Lung (tissue), 11 donors: ENCODE measurements at regions not wholly inside any gene's neighbourhood (a gene's known extent, or its start where the extent isn't known, plus 50 kb on each side); places are given as distances from the start of the nearest gene placed in this dataset.

ENCODE experiments used
- ATAC-seq: fragments of 200-7000 bp; cut with Tn5 transposase; one replicate; pipeline ENCODE4 v1.9.1; 2020; ENCODE audit warnings: moderate number of reproducible peaks; ENCODE audit not compliant: insufficient read depth, low FRiP score
- DNase-seq, 3 donors: peaks; one replicate each; pipeline ENCODE4 v3.0.0-alpha.2; 2013 to 2017
- H3K27ac ChIP-seq, 2 donors: one replicate each; pipeline ENCODE4 v1.5.1; 2013; ENCODE audit warnings: mild to moderate bottlenecking in 2 of 2, moderate library complexity in 2 of 2, control low read depth in 1 of 2, inconsistent platforms in 1 of 2, low read depth in 1 of 2, low read length in 1 of 2
- H3K27me3 ChIP-seq, 3 donors: one replicate each; pipeline ENCODE4 v1.5.1; 2013; ENCODE audit warnings: low read length in 2 of 3; ENCODE audit not compliant: control insufficient read depth in 3 of 3, insufficient read depth in 3 of 3
- H3K36me3 ChIP-seq, 4 donors: one replicate each; pipeline ENCODE4 v1.5.1; 2013; ENCODE audit warnings: low read length in 4 of 4, mild to moderate bottlenecking in 1 of 4, moderate library complexity in 1 of 4; ENCODE audit not compliant: control insufficient read depth in 4 of 4, insufficient read depth in 4 of 4
- H3K4me1 ChIP-seq, 5 donors: one replicate each; pipeline ENCODE4 v1.5.1; 2013; ENCODE audit warnings: low read length in 5 of 5, mild to moderate bottlenecking in 2 of 5, moderate library complexity in 1 of 5; ENCODE audit not compliant: control insufficient read depth in 5 of 5, insufficient read depth in 5 of 5
- H3K4me3 ChIP-seq: one replicate; pipeline ENCODE4 v1.5.1; 2013; ENCODE audit warnings: mild to moderate bottlenecking, control low read depth, moderate library complexity
- H3K9ac ChIP-seq, 2 donors: one replicate each; pipeline ENCODE4 v1.5.1; 2013; ENCODE audit warnings: low read length in 2 of 2, control low read depth in 1 of 2; ENCODE audit not compliant: insufficient read depth in 1 of 2
- H3K9me3 ChIP-seq, 4 donors: one replicate each; pipeline ENCODE4 v1.5.1; 2013; ENCODE audit warnings: low read length in 3 of 4, mild to moderate bottlenecking in 1 of 4, moderate library complexity in 1 of 4; ENCODE audit not compliant: control insufficient read depth in 4 of 4, insufficient read depth in 3 of 4
- WGBS, 2 donors: extraction: QIAGEN DNeasy Blood & Tissue Kit; methylation state at CpG; one replicate each; pipeline ENCODE4 v1.1.7; 2013; 5-methylcytosine and 5-hydroxymethylcytosine counted together
- TF ChIP-seq, protein P1 (sequence below): IDR thresholded peaks from 2 replicates; pipeline ENCODE4 v1.5.1; 2012; ENCODE audit warnings: mild to moderate bottlenecking; ENCODE audit errors: control extremely low read depth, extremely low read depth
- donor health status: control.
- donor health status: control.
- donor health status: Bipolar disorder and iron deficiency.
- donor health status: healthy.
- donor health status: DM: yes; HTN: yes; CAD: no.

DNA sequence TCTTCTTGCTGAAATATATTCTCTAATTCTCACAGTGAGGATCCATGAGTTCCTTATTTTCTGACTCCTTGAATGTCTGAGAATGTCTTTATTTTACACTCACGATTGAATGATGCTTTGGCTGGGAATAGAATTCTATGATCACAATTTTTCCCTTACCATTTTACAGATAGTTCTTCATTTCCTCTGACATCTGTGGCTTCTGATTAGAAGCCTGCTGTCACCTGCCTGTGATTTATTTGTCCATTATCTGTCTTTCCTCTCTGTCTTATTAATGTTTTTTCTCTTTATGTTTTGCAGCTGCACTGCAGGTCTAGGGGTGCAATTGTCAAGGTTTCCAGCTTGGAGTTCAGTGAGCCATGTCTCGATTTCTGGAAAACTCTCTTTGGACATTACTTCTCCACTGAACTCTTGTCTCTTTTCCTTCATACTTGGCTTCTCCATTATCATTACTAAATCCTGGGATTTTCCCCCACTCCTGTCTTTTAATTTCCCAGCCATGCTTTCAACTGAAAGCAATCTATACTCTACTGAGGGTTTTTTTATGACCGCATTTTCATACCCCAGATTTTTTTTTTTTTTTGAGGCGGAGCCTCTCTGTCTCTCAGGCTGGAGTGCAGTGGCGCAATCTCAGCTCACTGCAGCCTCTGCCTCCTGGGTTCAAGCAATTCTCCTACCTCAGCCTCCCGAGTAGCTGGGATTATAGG is 85.8 kb upstream of the PRNP start:
- no peak overlapping the region for H3K9ac ChIP-seq

DNA sequence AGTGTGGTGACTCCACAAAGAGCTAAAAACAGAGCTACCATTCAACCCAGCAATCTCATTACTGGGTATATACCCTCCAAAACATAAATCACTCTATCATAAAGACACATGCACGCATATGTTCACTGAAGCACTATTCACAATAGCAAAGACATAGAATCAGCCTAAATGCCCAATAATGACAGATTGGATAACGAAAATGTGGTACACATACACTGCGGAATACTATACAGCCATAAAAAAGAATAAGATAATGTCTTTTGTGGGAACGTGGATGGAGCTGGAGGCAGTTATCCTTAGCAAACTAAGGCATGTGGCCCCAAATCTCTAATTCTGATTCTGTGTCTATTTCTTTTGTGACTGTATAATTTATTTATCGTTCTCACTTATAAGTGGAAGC is 89.0 kb upstream of the PRNP start:
- Histone ChIP-seq H3K27me3 (peaks cover 0 to 6% (median 0%) of the 10 kb centered on the region in 3 donors), H3K9me3 (no peaks in the 10 kb centered on the region), H3K4me1 (peaks cover 0 to 8% (median 4%) of the 10 kb centered on the region in 5 donors), H3K9ac (no peak overlapping the region), H3K27ac (no peak overlapping the region), H3K36me3 (no peaks in the 10 kb centered on the region), H3K4me3 (no peak overlapping the region)
- 91 to 96% methylated on average over 5 of the region's 5 CpGs for WGBS, 2 donors
- TF ChIP-seq, protein P1, sequence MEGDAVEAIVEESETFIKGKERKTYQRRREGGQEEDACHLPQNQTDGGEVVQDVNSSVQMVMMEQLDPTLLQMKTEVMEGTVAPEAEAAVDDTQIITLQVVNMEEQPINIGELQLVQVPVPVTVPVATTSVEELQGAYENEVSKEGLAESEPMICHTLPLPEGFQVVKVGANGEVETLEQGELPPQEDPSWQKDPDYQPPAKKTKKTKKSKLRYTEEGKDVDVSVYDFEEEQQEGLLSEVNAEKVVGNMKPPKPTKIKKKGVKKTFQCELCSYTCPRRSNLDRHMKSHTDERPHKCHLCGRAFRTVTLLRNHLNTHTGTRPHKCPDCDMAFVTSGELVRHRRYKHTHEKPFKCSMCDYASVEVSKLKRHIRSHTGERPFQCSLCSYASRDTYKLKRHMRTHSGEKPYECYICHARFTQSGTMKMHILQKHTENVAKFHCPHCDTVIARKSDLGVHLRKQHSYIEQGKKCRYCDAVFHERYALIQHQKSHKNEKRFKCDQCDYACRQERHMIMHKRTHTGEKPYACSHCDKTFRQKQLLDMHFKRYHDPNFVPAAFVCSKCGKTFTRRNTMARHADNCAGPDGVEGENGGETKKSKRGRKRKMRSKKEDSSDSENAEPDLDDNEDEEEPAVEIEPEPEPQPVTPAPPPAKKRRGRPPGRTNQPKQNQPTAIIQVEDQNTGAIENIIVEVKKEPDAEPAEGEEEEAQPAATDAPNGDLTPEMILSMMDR, result no peak
- ATAC-seq (no peak), DNase-seq (no peak)

More for the DNA sequence above, 85.8 kb upstream of the PRNP start:
- DNase-seq (no peak), ATAC-seq (no peak)
- Histone ChIP-seq H3K9me3 (no peaks in the 10 kb centered on the region), H3K4me1 (no peaks in the 10 kb centered on the region), H3K4me3 (no peak overlapping the region), H3K36me3 (no peaks in the 10 kb centered on the region), H3K27ac (no peak overlapping the region), H3K27me3 (peaks cover 0 to 6% (median 0%) of the 10 kb centered on the region in 3 donors)
- WGBS, 2 donors, result 77% methylated on average over 6 of the region's 6 CpGs
- TF ChIP-seq, protein P1, result no peak

DNA sequence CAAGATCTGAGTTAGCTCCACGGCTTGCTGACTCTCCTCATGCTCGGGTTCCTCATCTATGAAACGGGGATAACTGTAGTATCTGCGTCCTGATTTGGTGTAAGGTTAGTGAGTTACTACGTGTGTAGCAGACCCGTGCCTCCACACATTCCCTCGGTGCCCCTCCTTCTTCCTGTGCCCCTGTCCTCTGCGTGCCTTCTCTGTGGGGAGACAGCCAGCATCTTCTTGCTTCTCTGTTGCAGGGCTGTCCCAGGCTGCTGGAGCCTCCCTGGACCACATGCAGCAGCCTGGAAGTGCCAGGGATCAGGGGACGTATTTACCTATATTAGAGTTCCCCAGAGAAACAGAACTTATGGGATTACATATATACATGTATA is 93.1 kb upstream of the PRNP start:
- ATAC-seq, result no peak
- H3K9ac ChIP-seq, result no peak overlapping the region
- WGBS, 2 donors, result 45 to 46% methylated on average over 9 of the region's 9 CpGs
- TF ChIP-seq, protein P1, result no peak
- no peak overlapping the region for H3K27ac ChIP-seq
- DNase-seq, result no peak
- H3K4me1 ChIP-seq, result peaks cover 0 to 8% (median 4%) of the 10 kb centered on the region in 5 donors
- no peak overlapping the region for H3K4me3 ChIP-seq
- no peaks in the 10 kb centered on the region for H3K9me3 ChIP-seq
- peaks cover 0 to 6% (median 0%) of the 10 kb centered on the region in 3 donors for H3K27me3 ChIP-seq
- H3K36me3 ChIP-seq, result no peaks in the 10 kb centered on the region
